ENCODE measurements at regions not wholly inside any gene's neighbourhood (a gene's known extent, or its start where the extent isn't known, plus 50 kb on each side); places are given as distances from the start of the nearest gene placed in this dataset.

DNA sequence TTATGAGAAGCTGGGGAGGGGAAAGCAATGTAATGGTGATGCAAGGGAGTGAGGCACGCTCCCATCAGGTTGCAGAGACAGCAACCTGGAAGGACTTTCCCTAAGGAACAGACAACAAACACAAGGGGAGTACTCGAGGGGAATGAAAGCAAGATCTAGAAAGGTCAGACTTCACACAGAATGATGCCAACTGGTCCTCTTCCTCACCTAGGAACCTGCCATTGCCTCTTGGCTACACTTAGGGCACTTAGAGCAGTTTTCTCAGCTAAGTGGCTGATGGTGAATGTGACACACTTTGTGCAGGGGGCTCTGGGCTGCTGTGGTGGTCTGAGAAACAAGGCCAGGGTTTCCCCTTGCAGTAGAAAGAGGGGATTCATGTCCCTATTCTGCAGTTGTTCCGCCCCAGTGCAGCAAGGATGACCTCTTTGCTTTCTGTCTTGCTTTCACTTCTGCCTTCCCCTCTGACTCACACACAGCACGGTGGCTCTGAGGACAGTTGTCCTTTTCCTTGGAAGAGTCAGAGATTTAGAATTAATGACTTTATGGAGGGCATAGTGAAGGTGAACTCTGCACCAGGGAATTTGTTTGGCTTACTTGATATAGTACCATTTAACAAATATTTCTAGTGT is 394.0 kb upstream of the KLF4 start:
- H4K5ac ChIP-seq (ENCODE audit: insufficient read length, low read depth, low read length) = no peak overlapping the region
- no peak overlapping the region for H3K27ac Mint-ChIP-seq
- no peak overlapping the region for H4K91ac ChIP-seq (ENCODE audit: insufficient read length, low read depth, low read length)
- H2BK120ac ChIP-seq (ENCODE audit: low read depth, low read length, poor library complexity, severe bottlenecking) = no peak overlapping the region
- no peak overlapping the region for H2BK5ac ChIP-seq (ENCODE audit: insufficient read length, low read length)
- no peak overlapping the region for H3K18ac ChIP-seq (ENCODE audit: insufficient read length, low read depth, low read length)
- no peak overlapping the region for H3K4me3 Mint-ChIP-seq
- no CpG with 5 or more reads among the region's 4 CpGs for WGBS (ENCODE audit: extremely low coverage, insufficient read length, low lambda C conversion rate)
- TF ChIP-seq, protein P1, sequence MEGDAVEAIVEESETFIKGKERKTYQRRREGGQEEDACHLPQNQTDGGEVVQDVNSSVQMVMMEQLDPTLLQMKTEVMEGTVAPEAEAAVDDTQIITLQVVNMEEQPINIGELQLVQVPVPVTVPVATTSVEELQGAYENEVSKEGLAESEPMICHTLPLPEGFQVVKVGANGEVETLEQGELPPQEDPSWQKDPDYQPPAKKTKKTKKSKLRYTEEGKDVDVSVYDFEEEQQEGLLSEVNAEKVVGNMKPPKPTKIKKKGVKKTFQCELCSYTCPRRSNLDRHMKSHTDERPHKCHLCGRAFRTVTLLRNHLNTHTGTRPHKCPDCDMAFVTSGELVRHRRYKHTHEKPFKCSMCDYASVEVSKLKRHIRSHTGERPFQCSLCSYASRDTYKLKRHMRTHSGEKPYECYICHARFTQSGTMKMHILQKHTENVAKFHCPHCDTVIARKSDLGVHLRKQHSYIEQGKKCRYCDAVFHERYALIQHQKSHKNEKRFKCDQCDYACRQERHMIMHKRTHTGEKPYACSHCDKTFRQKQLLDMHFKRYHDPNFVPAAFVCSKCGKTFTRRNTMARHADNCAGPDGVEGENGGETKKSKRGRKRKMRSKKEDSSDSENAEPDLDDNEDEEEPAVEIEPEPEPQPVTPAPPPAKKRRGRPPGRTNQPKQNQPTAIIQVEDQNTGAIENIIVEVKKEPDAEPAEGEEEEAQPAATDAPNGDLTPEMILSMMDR (conservative IDR thresholded peaks at IDR 0.05) = no peak
- no peaks in the 10 kb centered on the region; a peak in 1 of 5 replicates for H3K9me3 Mint-ChIP-seq
- H2BK20ac ChIP-seq (ENCODE audit: low read depth, low read length, poor library complexity, severe bottlenecking) = no peak overlapping the region
- no peak for DNase-seq
- no peaks in the 10 kb centered on the region; a peak in 1 of 7 replicates for H3K36me3 Mint-ChIP-seq (ENCODE audit: insufficient read depth in 1 of 3, low read depth in 3 of 3)
- no peak overlapping the region for H2BK12ac ChIP-seq (ENCODE audit: insufficient read length, low read depth, low read length)
- no peak overlapping the region for H3K9ac ChIP-seq (ENCODE audit: extremely low read depth, insufficient read length, low read length)
- 0 out of 4 replicates have a peak, but pooled peaks cover 0 to 3% of the 10 kb centered on the region in 2 experiments for H3K4me1 Mint-ChIP-seq
- no peaks in the 10 kb centered on the region for H3K4me1 ChIP-seq (ENCODE audit: insufficient read depth, low read length)
- no peak overlapping the region for H3K14ac ChIP-seq (ENCODE audit: insufficient read depth, low read length)
- H3K79me2 ChIP-seq (ENCODE audit: insufficient read depth, low read length) = no peaks in the 10 kb centered on the region
- H3K4ac ChIP-seq (ENCODE audit: low read depth, low read length) = no peak overlapping the region
- H3K27me3 Mint-ChIP-seq (ENCODE audit: low read depth) = peaks cover 2% of the 10 kb centered on the region; the same call in 1 of the 2 replicates
- H2AFZ ChIP-seq (ENCODE audit: low read length) = no peak overlapping the region
- H3K9me3 ChIP-seq (ENCODE audit: control insufficient read depth, low read depth, low read length) = no peaks in the 10 kb centered on the region
- H3K23me2 ChIP-seq (ENCODE audit: insufficient read length, low read depth, low read length, poor library complexity, severe bottlenecking) = no peaks in the 10 kb centered on the region
- H3K4me2 ChIP-seq (ENCODE audit: insufficient read depth, insufficient read length, low read length) = no peak overlapping the region
- no peak overlapping the region for H3T11ph ChIP-seq (ENCODE audit: low read length)
- H3K23ac ChIP-seq (ENCODE audit: insufficient read length, low read depth, low read length) = no peak overlapping the region
- H4K20me1 ChIP-seq (ENCODE audit: control insufficient read depth, insufficient read depth, insufficient read length) = no peaks in the 10 kb centered on the region
- no peak overlapping the region for H3K27ac ChIP-seq (ENCODE audit: insufficient read length, low read depth, low read length)
- no peak overlapping the region for H3K56ac ChIP-seq (ENCODE audit: insufficient read length, low read depth, low read length)
- H2BK15ac ChIP-seq (ENCODE audit: low read depth, low read length) = no peak overlapping the region
- H3K79me1 ChIP-seq (ENCODE audit: insufficient read depth, low read depth, low read length, poor library complexity, severe bottlenecking) = no peaks in the 10 kb centered on the region
- H4K8ac ChIP-seq (replicated peaks; ENCODE audit: insufficient read length, low read depth, low read length) = no peak overlapping the region
- H2AK5ac ChIP-seq (ENCODE audit: insufficient read length, low read length) = no peak overlapping the region
- H3K27me3 ChIP-seq (ENCODE audit: insufficient read depth, low read length) = no peaks in the 10 kb centered on the region
